Calu3 (cell line): ENCODE measurements at regions not wholly inside any gene's neighbourhood (a gene's known extent, or its start where the extent isn't known, plus 50 kb on each side); places are given as distances from the start of the nearest gene placed in this dataset.

ENCODE experiments used
- BruUV-seq: library from RNA; stranded (reverse); fragments of 400-500 nt; replicated peaks from 2 replicates; lab custom pipeline; 2021; lab: Mats Ljungman, UMichigan
- CTCF ChIA-PET: fragments of 300-600 bp; sonication (Branson Sonifier 250); formaldehyde crosslinking; loops from one replicate; lab custom pipeline; 2022; ENCODE audit warnings: antibody characterized with exemption; lab: Charles Lee
- DNase-seq: peaks from one replicate; pipeline ENCODE4 v3.0.0; 2022
- H3K27ac Mint-ChIP-seq: one replicate; pipeline ENCODE4 v1.8.0; 2022; ENCODE audit warnings: mixed read lengths; ENCODE audit not compliant: unreplicated experiment
- H3K27me3 Mint-ChIP-seq: one replicate; pipeline ENCODE4 v1.8.0; 2022; ENCODE audit warnings: mixed read lengths; ENCODE audit not compliant: unreplicated experiment
- H3K36me3 Mint-ChIP-seq: one replicate; pipeline ENCODE4 v1.8.0; 2022; ENCODE audit warnings: mild to moderate bottlenecking, moderate library complexity, mixed read lengths; ENCODE audit not compliant: insufficient read depth, unreplicated experiment
- H3K4me1 Mint-ChIP-seq: one replicate; pipeline ENCODE4 v1.8.0; 2022; ENCODE audit warnings: mild to moderate bottlenecking, low read depth, mixed read lengths; ENCODE audit not compliant: unreplicated experiment
- H3K4me3 Mint-ChIP-seq: one replicate; pipeline ENCODE4 v1.8.0; 2022; ENCODE audit warnings: mild to moderate bottlenecking, low read depth, moderate library complexity, mixed read lengths; ENCODE audit not compliant: unreplicated experiment
- H3K9me3 Mint-ChIP-seq: one replicate; pipeline ENCODE4 v1.8.0; 2022; ENCODE audit warnings: low read depth, mixed read lengths; ENCODE audit not compliant: unreplicated experiment
- CTCF ChIP-seq: fragments of 200-600 bp; IDR thresholded peaks from one replicate; pipeline ENCODE4 v1.8.0; 2022; ENCODE audit warnings: antibody characterized with exemption; ENCODE audit not compliant: unreplicated experiment
- intact Hi-C: fragments of 100-400 bp; cut with micrococcal nuclease; formaldehyde crosslinking; loops from one replicate; pipeline ENCODE4 v1.10.0; 2022; ENCODE audit not compliant: unreplicated experiment

GRCh38 chr14:97312910-97313309, 515.7 kb downstream of the VRK1 start:
- H3K27ac Mint-ChIP-seq, result no peak overlapping the region
- CTCF ChIA-PET, result no interaction called here
- H3K27me3 Mint-ChIP-seq, result no peaks in the 10 kb centered on the region
- no peak for TF ChIP-seq CTCF
- peaks cover 10% of the 10 kb centered on the region for H3K9me3 Mint-ChIP-seq
- intact Hi-C loops, result no loop called here
- BruUV-seq, result no TSS peak
- no peak overlapping the region for H3K4me3 Mint-ChIP-seq
- H3K4me1 Mint-ChIP-seq, result no peaks in the 10 kb centered on the region
- no peaks in the 10 kb centered on the region for H3K36me3 Mint-ChIP-seq
- DNase-seq, result no peak

GRCh38 chr14:97315790-97316189, 518.6 kb downstream of the VRK1 start:
- H3K27ac Mint-ChIP-seq, result no peak overlapping the region
- H3K9me3 Mint-ChIP-seq, result peaks cover 5% of the 10 kb centered on the region
- no peaks in the 10 kb centered on the region for H3K36me3 Mint-ChIP-seq
- no peak for TF ChIP-seq CTCF
- intact Hi-C loops, result no loop called here
- no peaks in the 10 kb centered on the region for H3K4me1 Mint-ChIP-seq
- no peak for DNase-seq
- CTCF ChIA-PET, result no interaction called here
- H3K27me3 Mint-ChIP-seq, result no peaks in the 10 kb centered on the region
- H3K4me3 Mint-ChIP-seq, result no peak overlapping the region
- BruUV-seq, result no TSS peak

- TF ChIP-seq CTCF, result no peak
- H3K27me3 Mint-ChIP-seq, result no peaks in the 10 kb centered on the region
- no peaks in the 10 kb centered on the region for H3K36me3 Mint-ChIP-seq
- DNase-seq, result no peak
- BruUV-seq, result no TSS peak
- H3K4me1 Mint-ChIP-seq, result no peaks in the 10 kb centered on the region
- intact Hi-C loops, result no loop called here
- no peak overlapping the region for H3K27ac Mint-ChIP-seq
- CTCF ChIA-PET, result no interaction called here
- H3K4me3 Mint-ChIP-seq, result no peak overlapping the region
- H3K9me3 Mint-ChIP-seq, result peaks cover 9% of the 10 kb centered on the region
Observed at GRCh38 chr14:97318380-97318779, 521.2 kb downstream of the VRK1 start.

- no peaks in the 10 kb centered on the region for H3K27me3 Mint-ChIP-seq
- H3K27ac Mint-ChIP-seq, result no peak overlapping the region
- BruUV-seq, result no TSS peak
- no peaks in the 10 kb centered on the region for H3K4me1 Mint-ChIP-seq
- no peak for DNase-seq
- H3K36me3 Mint-ChIP-seq, result no peaks in the 10 kb centered on the region
- intact Hi-C loops, result no loop called here
- H3K9me3 Mint-ChIP-seq, result peaks cover 7% of the 10 kb centered on the region
- H3K4me3 Mint-ChIP-seq, result no peak overlapping the region
- CTCF ChIA-PET, result no interaction called here
- no peak for TF ChIP-seq CTCF
Observed at GRCh38 chr14:97319691-97320090, 522.5 kb downstream of the VRK1 start.
